GM21576 (cell line): ENCODE measurements at regions not wholly inside any gene's neighbourhood (a gene's known extent, or its start where the extent isn't known, plus 50 kb on each side); places are given as distances from the start of the nearest gene placed in this dataset.
"Not testable (repeated sequence)": the region's sequence is repeated elsewhere in the genome, so short reads cannot be mapped to it uniquely, and the experiment has no call there.

ENCODE experiments used
- ATAC-seq: cut with Tn5 transposase; IDR thresholded peaks from one replicate; pipeline ENCODE4 v1.9.1; 2021; ENCODE audit warnings: mild to moderate bottlenecking, moderate library complexity; ENCODE audit not compliant: unreplicated experiment

DNA sequence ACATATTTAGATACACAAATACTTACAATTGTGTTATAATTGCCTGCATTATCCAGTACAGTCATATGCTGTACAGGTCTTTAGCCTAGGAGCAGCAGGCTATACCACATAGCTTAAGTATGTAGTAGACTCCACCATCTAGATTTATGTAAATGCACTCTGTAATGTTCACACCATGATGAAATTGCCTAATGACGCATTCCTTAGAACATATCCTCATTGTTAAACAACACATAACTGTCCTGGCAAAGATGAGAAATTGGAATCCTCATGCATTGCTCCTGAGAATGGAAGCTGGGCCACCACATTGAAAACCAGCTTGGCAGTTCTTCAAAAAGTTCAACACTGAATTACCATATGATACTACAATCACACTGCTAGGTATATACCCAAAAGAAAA, 1002.8 kb upstream of the CELF2 start:
- ATAC-seq, result no peak

- ATAC-seq, result no peak
Observed at GRCh38 chr10:10017716-10018115, 1000.0 kb upstream of the CELF2 start.

DNA sequence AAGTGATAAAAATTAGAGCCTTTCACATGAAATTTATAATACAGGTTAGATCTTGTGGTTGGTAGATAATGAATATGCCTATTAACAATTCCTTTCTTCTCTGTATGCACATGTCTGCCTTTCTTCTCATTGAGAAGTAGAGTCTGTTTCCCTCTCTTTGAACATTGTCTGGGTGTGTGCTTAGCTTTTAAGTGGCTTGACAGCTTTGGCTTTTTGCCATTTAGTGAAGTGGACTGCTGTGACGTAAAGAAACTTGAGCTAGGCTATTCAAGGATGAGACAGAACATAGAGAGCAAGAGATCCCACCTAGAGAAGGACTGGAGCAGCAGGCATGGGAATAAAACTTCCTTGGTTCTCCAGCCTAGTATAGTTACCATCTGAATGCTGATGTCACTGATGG, 996.7 kb upstream of the CELF2 start:
- no peak for ATAC-seq

DNA sequence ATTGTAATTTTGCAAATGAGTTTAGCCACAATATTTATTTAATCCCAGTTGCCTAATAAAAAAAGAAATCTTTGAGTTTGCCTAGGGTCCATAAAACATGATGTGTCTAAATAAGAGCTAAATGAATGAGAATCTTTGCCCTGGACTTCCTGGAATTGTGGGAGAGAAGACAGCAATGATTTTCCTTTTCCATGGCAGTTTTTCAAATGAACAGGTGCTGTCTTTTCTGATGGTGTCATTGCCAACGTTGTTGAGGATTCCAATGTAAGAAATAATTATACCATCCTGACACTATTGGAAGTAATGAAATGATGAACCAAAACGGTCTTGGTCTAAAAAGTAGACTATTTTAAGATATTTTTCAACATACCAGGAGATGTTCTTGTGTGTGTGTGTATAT, 984.7 kb upstream of the CELF2 start:
- no peak for ATAC-seq

DNA sequence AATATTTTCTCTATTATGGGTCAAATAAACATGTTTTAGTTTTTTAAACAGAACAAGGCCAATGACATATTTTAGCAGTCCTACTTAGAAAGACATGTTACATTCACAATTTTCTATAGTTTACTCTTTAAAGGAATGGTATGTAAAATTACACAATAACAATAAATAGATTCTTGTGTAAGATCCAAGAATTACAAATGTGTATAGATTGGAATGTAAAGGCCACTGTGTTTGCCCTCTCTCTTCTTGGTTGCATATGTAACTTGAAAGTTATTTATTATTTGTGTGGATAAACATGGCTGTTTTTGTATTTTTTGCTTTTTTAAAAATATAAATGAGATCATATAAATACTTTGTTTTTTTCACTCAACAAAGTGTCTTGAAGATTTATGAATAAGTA, 979.3 kb upstream of the CELF2 start:
- ATAC-seq, result no peak

- ATAC-seq, result no peak
Observed at GRCh38 chr10:10039595-10039994, 978.1 kb upstream of the CELF2 start.

- ATAC-seq, result no peak
Observed at GRCh38 chr10:10043083-10043482, 974.6 kb upstream of the CELF2 start.

DNA sequence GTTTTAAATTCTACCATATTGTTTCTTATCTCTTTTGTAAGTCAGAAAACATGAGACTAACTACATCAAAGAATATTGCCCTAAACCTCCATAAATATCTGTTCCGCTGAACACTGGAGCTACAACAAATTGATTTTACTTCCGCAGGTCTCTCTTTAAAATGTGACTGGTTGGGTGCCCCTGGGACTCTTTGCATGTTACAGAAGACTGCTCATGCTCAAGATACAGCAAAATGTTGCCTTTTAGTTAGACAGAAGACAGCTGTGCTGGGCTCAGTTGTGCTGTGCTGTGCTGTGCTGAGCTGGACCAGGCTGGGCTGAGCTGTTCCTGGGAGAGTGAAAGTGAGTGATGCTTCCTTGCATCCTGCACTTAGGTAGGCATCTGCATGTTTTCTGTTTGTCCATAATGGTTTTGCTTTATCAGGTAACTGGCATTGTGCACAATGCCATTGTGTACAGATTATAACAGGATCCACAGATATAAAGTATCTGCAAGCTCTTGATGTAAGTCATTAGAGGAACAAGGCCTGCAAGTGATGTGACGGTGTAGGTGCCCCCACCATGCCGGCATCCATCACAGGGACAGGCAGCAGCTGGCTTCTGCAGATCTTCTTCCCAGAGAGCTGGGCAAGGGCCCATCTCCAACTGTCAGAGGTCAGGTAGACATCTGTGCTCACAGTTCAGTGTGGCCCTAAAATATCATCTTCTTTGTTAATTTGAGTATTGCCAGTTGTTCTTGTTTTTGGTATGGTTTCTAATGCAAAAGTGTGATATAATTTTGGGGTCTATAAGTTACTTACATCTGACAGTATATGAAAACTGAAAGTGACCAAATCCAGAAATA, 972.5 kb upstream of the CELF2 start:
- peak; percentile 64 for ATAC-seq

GRCh38 chr10:10045765-10046028, 972.0 kb upstream of the CELF2 start:
- no peak for ATAC-seq

DNA sequence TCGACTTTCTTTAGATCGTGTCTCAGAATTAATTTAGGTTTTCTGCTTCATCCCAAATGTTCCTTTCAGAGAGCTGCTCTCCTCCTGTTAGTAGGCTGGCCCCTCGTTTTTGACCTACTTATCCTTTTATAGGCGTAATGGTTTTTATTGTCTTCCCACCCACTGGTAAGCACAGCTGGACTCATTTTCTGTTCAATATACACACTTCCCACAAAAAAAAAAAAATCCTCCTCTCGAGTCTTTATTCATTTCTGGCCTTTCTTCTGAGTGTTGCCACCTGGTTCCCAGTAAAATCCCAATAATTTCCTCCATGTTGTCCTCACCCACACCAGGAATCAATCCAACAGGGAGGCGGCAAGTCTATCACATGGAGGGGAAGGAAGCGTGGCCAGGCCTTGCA, 970.2 kb upstream of the CELF2 start:
- no peak for ATAC-seq

DNA sequence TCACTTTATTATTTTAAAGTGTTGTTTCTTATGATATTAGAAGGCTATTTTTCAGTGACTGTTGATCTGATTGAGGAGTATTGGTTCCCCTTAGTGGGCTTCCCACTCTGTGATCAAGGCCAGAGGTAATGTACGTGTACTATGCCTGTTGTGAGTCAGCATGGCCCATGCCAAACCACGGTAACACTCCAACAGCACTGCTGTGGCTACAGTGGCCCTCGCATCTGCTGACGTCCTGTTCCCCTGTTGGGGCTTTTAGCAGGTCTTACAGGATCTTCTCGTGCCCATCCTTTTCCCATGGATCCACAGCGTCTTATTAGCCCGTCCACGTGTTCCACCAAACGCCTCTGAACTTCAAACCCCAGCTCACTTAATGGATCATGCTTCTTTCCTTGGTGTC, 964.6 kb upstream of the CELF2 start:
- no peak for ATAC-seq

DNA sequence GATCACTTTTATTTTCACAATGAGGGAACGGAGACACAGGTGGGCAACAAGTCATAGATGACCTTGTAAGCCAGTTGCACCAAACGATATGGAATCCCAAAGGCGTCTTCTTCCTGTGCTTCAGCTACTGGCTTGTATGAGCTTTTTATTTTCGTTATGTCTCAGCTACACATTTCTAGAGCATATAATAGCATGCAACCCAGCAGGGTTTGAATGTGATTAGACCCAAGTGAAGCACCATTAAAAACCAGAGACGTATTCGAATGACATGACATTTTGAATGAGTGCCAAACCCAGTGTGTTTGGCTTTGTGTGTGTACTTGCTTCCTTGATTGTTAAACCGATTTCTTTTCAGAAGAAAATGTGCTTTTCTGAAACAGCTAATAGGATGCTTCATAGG, 963.2 kb upstream of the CELF2 start:
- ATAC-seq, result no peak

- no peak for ATAC-seq
Observed at GRCh38 chr10:10055656-10056442, 961.8 kb upstream of the CELF2 start.

DNA sequence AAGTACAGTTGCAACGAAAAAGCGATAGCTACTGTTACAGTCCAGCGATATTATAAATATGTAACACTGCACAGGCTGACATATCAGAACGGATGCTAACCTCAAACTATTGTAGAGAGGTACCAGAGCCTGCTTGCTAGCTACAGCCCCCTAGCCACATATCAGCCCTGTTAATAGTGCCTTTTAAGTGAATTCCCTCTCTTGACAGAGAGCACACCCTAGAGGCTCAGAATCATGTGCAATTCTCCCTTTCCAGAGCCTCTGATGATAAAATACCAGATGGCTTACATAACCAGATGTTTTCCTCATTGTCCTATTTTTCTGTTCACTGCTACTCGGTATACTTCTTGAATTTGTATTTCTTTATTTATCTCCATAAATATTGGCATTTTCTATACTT, 960.7 kb upstream of the CELF2 start:
- no peak for ATAC-seq

DNA sequence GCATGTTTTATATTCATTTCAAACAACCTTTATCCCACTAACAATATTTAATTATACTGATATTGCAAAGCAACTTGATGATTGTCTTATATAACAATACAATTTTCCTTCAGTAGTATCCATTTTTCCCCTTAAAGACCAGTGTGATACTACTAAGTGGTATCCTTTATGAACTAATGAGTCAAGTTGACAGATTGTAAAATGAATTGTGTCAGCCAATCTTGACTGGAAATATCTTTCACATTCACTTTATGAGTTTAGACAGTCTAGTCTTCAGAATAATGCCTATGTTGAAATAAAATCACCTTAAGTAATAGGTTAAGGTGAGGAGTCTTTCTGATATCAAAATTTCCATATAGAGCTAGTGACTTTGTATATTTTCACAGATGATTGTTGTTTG, 950.0 kb upstream of the CELF2 start:
- no peak for ATAC-seq

- ATAC-seq, result not testable (repeated sequence)
Observed at GRCh38 chr10:10074847-10075246, 942.8 kb upstream of the CELF2 start.

DNA sequence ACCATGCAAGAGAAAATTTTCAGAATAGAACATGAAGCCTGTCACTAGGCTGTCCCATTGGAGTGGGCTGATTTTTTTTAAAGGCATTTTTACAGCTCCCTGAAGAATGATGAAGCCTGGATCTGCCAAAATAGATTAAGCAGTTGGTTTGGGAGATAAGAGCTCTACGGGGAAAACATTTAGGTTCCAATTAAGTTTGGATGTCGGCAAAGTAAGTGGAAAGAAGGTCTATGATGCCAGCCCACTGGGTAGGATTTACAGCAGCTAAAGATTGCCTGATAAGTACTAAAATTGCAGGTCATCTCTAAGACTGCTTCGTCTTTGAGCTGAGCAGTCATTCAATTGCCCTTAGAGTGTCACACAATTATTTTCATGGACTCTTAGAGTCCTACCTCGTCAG, 939.2 kb upstream of the CELF2 start:
- no peak for ATAC-seq

- no peak for ATAC-seq
Observed at GRCh38 chr10:10092581-10092980, 925.1 kb upstream of the CELF2 start.

GRCh38 chr10:10093021-10093420, 924.7 kb upstream of the CELF2 start:
- ATAC-seq, result no peak

DNA sequence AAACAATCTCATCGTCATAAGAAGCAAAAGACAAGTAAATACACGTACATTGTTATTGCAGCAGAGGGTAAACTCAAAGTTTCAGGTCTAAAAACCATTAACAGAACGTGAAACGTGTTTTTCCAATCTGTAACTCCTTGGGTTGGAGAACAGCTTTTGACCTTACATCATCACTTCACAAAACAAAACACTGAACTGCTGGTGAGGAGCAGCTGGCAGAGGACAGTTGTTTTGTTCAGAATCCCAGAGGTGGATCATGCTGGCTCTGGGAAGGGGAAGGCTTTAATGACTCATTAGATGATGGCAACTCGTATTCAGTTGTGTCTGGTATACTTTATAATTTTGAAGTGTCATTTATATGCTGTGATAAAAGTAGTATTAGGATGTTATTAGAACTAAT, 923.0 kb upstream of the CELF2 start:
- ATAC-seq, result no peak

DNA sequence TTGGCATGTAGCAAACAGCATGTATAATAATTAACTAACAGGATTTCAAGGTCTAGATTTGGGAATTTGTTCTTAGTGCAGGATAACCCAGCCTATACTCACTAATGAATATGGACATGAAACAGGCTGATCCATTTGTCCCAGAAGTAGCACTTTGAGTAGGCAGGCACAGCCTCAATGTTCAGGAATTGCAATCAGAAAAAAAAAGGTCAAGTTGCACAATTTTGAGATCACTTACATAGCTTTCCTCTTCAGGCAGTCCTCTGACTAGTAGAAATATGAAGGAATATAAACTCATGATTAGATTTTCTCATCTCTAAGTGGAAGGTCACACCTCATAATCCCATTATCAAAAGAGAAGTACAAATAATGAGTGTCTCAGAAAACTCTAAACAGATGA, 921.4 kb upstream of the CELF2 start:
- no peak for ATAC-seq

- no peak for ATAC-seq
Observed at GRCh38 chr10:10096898-10097297, 920.8 kb upstream of the CELF2 start.

GRCh38 chr10:10101106-10101505, 916.6 kb upstream of the CELF2 start:
- ATAC-seq, result no peak
